H54 (cell line): ENCODE measurements at regions not wholly inside any gene's neighbourhood (a gene's known extent, or its start where the extent isn't known, plus 50 kb on each side); places are given as distances from the start of the nearest gene placed in this dataset.

Experiments
- DNase-seq: peaks from one replicate; pipeline ENCODE4 v3.0.0; 2011; ENCODE audit warnings: low spot score, mixed read lengths; ENCODE audit not compliant: insufficient read length
- FAIRE-seq: peaks from 3 replicates; lab custom pipeline; 2011; peaks lifted over from hg19 to GRCh38; lab: Jason Lieb, UNC
- POLR2A ChIP-seq: IDR thresholded peaks from 2 replicates; pipeline ENCODE4 v1.6.1; 2011; ENCODE audit warnings: low read depth, mild to moderate bottlenecking, low read length

GRCh38 chr21:24826822-24827221 is 780.5 kb downstream of the MRPL39 start:
- DNase-seq, result no peak
- FAIRE-seq, result no peak
- TF ChIP-seq POLR2A, result no peak

- no peak for TF ChIP-seq POLR2A
- FAIRE-seq, result no peak
- DNase-seq, result no peak
Observed at GRCh38 chr21:24825348-24825747, 781.9 kb downstream of the MRPL39 start.

DNA sequence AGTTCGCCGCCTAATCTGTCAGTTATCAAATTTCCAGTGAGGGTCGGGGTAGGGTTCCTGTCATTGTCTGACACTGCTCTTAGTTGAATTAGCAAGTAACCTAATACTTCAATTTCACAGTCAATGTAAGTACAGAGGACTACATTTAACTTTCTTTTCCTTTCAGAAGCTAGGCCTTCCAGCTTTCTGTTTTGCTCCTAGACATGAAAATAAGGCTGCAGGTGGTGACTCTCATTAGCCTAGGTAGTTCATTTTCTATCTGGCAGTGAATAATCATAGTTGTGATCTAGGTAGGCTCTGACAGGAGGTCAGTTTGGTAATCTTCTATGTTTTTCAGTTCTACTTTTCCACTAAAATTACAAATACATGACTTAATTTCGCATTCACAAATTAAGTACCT is 783.1 kb downstream of the MRPL39 start:
- TF ChIP-seq POLR2A, result no peak
- no peak for FAIRE-seq
- no peak for DNase-seq

- DNase-seq (no peak), FAIRE-seq (no peak)
- TF ChIP-seq POLR2A, result no peak
Observed at GRCh38 chr21:24823247-24823646, 784.0 kb downstream of the MRPL39 start.

DNA sequence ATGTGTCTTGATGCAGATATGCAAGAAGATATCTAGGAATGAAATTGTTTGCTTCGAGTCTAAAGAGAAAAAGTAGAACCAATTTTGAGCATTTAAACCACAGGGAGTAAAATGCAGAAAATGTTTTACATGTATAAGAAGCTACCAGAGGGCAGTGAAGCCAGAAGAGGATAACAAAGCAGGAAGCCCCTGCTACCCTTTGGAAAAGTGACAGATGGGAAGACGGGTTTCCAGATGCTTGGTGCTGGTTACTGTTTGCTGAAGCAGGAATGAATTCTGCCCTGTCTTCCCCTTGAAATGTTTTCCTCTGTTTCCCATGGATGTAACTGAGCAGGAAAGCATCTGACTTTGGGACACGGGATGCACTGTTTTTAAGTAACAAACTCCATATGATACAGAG is 822.2 kb downstream of the MRPL39 start:
- FAIRE-seq, result no peak

GRCh38 chr21:24781146-24781545 is 826.1 kb downstream of the MRPL39 start:
- no peak for FAIRE-seq

More for the DNA sequence above, 822.2 kb downstream of the MRPL39 start:
- no peak for TF ChIP-seq POLR2A
- no peak for DNase-seq

GRCh38 chr21:24759348-24760075 is 847.8 kb downstream of the MRPL39 start:
- TF ChIP-seq POLR2A, result no peak
- DNase-seq (no peak), FAIRE-seq (no peak)

More at GRCh38 chr21:24781146-24781545, 826.1 kb downstream of the MRPL39 start:
- TF ChIP-seq POLR2A, result no peak
- DNase-seq, result no peak

GRCh38 chr21:24738063-24738462 is 869.2 kb downstream of the MRPL39 start:
- DNase-seq (no peak), FAIRE-seq (no peak)
- TF ChIP-seq POLR2A, result no peak

- no peak for DNase-seq
- no peak for TF ChIP-seq POLR2A
- FAIRE-seq, result no peak
Observed at GRCh38 chr21:24737296-24737850, 869.9 kb downstream of the MRPL39 start.

DNA sequence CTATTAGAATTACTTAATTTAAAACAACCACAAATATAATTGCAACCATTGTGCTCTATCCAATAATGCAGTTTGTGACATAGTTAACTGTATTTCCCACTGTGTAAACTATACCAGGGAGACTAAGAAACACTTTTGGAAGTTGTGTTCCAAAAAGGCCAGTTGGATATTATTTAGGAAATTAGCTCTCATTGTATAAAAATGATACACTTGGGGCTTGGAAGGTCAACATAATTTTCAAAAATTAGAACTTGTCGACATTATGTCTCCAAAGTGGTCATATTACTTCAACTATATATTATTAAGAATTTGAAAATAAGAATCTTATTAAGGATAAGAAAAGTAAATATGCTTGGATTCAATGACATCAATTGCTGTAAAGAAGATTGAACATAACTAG is 876.6 kb downstream of the MRPL39 start:
- FAIRE-seq (no peak), DNase-seq (no peak)
- no peak for TF ChIP-seq POLR2A

GRCh38 chr21:24729568-24729967 is 877.7 kb downstream of the MRPL39 start:
- DNase-seq, result no peak
- no peak for TF ChIP-seq POLR2A
- FAIRE-seq, result no peak

DNA sequence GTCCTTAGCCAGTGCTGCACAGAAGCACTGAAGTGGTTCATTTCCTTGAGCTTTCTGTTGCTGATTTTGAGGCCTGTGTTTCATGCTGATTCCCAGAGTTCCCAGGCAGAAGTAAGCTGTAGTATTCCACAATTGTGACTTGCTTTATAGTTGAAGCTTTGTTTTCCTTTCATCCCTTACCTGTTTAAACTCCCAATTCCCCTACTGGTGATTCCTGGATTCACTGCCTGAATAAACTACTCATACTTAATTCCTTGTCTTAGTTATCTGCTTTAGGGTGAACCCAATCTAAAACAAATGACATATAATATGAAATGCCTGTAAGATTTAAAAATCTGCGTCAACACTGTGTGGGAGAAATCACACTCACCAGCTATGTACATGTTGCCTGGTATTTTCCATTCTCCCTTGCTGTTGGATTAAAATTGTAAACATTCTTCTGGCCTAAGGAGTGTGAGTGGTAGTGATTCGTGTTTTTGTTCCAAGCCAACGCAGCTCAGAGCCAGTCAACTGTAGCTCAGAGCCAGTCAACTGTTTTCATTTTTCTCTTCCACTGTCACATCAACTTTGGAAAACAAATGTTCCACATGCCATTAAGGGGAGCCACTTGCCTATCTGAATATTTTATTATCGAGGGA is 879.4 kb downstream of the MRPL39 start:
- FAIRE-seq (no peak), DNase-seq (no peak)
- no peak for TF ChIP-seq POLR2A

GRCh38 chr21:24716281-24716918 is 890.9 kb downstream of the MRPL39 start:
- FAIRE-seq (no peak), DNase-seq (no peak)
- TF ChIP-seq POLR2A, result no peak

DNA sequence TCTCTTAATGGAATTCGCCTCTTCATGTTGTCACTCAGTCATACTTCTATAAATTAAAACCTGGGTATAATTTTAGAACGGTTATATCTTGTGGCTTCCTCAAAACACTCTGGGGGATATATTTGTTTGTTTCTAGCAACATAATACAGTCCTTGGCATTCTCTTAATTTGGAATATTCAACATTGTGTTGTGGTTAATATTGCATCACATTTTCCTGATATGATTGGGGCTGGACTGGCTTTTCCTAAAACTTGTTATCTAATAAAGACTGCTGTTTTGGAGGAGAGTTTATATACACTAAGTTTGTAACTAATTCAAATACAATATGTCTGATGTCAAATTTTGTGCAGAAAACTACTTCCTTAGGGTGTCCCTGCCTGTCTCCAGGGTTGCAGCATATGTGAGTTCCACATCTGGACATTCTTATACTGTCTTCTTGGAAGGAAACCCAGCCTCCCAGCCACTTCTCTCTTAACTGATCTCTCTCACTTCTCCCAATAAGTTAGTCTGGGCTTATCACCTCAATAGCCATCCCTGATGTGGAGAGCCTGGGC is 892.6 kb downstream of the MRPL39 start:
- no peak for FAIRE-seq
- DNase-seq, result no peak
- no peak for TF ChIP-seq POLR2A
